ENCODE measurements at regions not wholly inside any gene's neighbourhood (a gene's known extent, or its start where the extent isn't known, plus 50 kb on each side); places are given as distances from the start of the nearest gene placed in this dataset.

GRCh38 chr2:128670066-128670465 lies 351.4 kb upstream of the HS6ST1 start:
- no peak for TF ChIP-seq CTCF (IDR thresholded peaks at IDR 0.05; ENCODE audit: low read depth, low read length, missing input control)
- TF ChIP-seq GABPA (IDR thresholded peaks at IDR 0.05 in 1 of 2, conservative IDR thresholded peaks at IDR 0.05 in 1 of 2), result no peak

Data from liver (tissue), 3 donors.